Loucy (cell line): ENCODE measurements at regions not wholly inside any gene's neighbourhood (a gene's known extent, or its start where the extent isn't known, plus 50 kb on each side); places are given as distances from the start of the nearest gene placed in this dataset.
"Not testable (repeated sequence)": the region's sequence is repeated elsewhere in the genome, so short reads cannot be mapped to it uniquely, and the experiment has no call there.

ENCODE experiments used
- CTCF ChIP-seq: fragments of 200-600 bp; sonication (generic); conservative IDR thresholded peaks from 2 replicates; pipeline ENCODE4 v1.5.1; 2014; ENCODE audit warnings: mild to moderate bottlenecking, antibody characterized with exemption, low read length
- EZH2phosphoT487 ChIP-seq: fragments of 200-600 bp; IDR thresholded peaks from 2 replicates; pipeline ENCODE4 v1.6.1; 2018; ENCODE audit warnings: antibody characterized with exemption, mild to moderate bottlenecking, moderate library complexity, borderline replicate concordance

DNA sequence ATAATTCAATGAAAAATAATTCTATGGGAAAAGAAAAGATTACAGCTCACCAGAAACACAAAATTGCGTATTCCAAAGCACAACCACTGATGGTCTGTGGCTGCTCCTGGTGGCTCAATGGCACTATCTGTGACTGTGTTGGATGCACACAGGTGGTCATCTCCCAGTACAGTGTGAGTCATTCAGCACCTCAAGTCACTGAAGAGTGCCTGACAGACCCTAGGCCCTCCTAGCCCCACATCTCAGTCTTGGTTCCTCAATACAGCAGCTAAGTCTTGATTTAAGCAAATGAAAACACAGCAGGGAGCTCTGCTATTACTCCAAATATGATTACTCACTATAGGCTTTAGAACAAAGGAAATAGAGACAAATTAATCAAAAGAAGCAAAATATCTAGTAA, 233.4 kb upstream of the FRG1 start:
- TF ChIP-seq CTCF, EZH2phosphoT487: not testable (repeated sequence)
